Naive thymus-derived CD4-positive, alpha-beta T cell (primary cell): ENCODE measurements at regions not wholly inside any gene's neighbourhood (a gene's known extent, or its start where the extent isn't known, plus 50 kb on each side); places are given as distances from the start of the nearest gene placed in this dataset.

Experiments
- ATAC-seq: fragments of 150-1000 bp; cut with Tn5 transposase; 2 replicates; pipeline ENCODE4 v1.10.0; 2021; ENCODE audit warnings: mild to moderate bottlenecking, moderate library complexity
- CTCF ChIA-PET: fragments of 350-600 bp; sonication (Branson Sonifier 250); formaldehyde crosslinking; loops from one replicate; lab custom pipeline; 2021; ENCODE audit warnings: antibody characterized with exemption; lab: Charles Lee
- POLR2A ChIA-PET: fragments of 350-600 bp; sonication (Branson Sonifier 250); formaldehyde crosslinking; loops from one replicate; lab custom pipeline; 2021; ENCODE audit warnings: antibody characterized with exemption, inconsistent platforms; lab: Charles Lee
- DNase-seq, 9 donors: peaks; one replicate each; pipeline versions ENCODE4 v3.0.0 to v3.0.0-alpha.2; 2020 to 2022; ENCODE audit warnings: mixed read lengths in 1 of 9
- H3K27ac ChIP-seq: one replicate; pipeline ENCODE4 v1.7.0; 2013; ENCODE audit warnings: mild to moderate bottlenecking, low read depth, low read length, moderate library complexity
- H3K27me3 ChIP-seq, 2 donors: one replicate each; pipeline ENCODE4 v1.7.0; 2013; ENCODE audit warnings: low read length in 2 of 2, mild to moderate bottlenecking in 2 of 2, moderate library complexity in 2 of 2; ENCODE audit not compliant: control insufficient read depth in 2 of 2, insufficient read depth in 2 of 2
- H3K36me3 ChIP-seq, 3 experiments: 1 replicate in 2 of 3; 2 replicates in 1 of 3; pipeline ENCODE4 v1.7.0; 2013; ENCODE audit warnings: low read length in 3 of 3, mild to moderate bottlenecking in 3 of 3, moderate library complexity in 1 of 3; ENCODE audit not compliant: insufficient read depth in 3 of 3, control insufficient read depth in 2 of 3
- H3K4me1 ChIP-seq, 2 donors: one replicate each; pipeline ENCODE4 v1.7.0; 2013; ENCODE audit warnings: low read length in 2 of 2, mild to moderate bottlenecking in 2 of 2, moderate library complexity in 1 of 2; ENCODE audit not compliant: control insufficient read depth in 2 of 2, insufficient read depth in 2 of 2
- H3K4me3 ChIP-seq: 2 replicates; pipeline ENCODE4 v1.7.0; 2013; ENCODE audit warnings: mild to moderate bottlenecking, low read length
- H3K9me3 ChIP-seq, 3 experiments: 1 replicate in 2 of 3; 2 replicates in 1 of 3; pipeline ENCODE4 v1.7.0; 2013; ENCODE audit warnings: low read length in 3 of 3; ENCODE audit not compliant: control insufficient read depth in 2 of 3
- H3K27ac Mint-ChIP-seq, 9 donors: one replicate each; pipeline ENCODE4 v1.8.0; 2020 to 2022; ENCODE audit warnings: mixed read lengths in 9 of 9, mild to moderate bottlenecking in 8 of 9, moderate library complexity in 5 of 9, inconsistent platforms in 2 of 9
- H3K27me3 Mint-ChIP-seq, 5 donors: one replicate each; pipeline ENCODE4 v1.8.0; 2021 to 2022; ENCODE audit warnings: mixed read lengths in 5 of 5, mild to moderate bottlenecking in 1 of 5
- H3K36me3 Mint-ChIP-seq, 5 donors: one replicate each; pipeline ENCODE4 v1.8.0; 2020 to 2022; ENCODE audit warnings: mixed read lengths in 5 of 5, mild to moderate bottlenecking in 3 of 5, inconsistent platforms in 1 of 5
- H3K4me1 Mint-ChIP-seq, 7 donors: one replicate each; pipeline ENCODE4 v1.8.0; 2020 to 2022; ENCODE audit warnings: mixed read lengths in 7 of 7, mild to moderate bottlenecking in 3 of 7, inconsistent platforms in 1 of 7
- H3K4me3 Mint-ChIP-seq, 10 donors: one replicate each; pipeline ENCODE4 v1.8.0; 2020 to 2022; ENCODE audit warnings: mild to moderate bottlenecking in 10 of 10, mixed read lengths in 10 of 10, moderate library complexity in 6 of 10, inconsistent platforms in 2 of 10
- H3K9me3 Mint-ChIP-seq, 11 donors: one replicate each; pipeline ENCODE4 v1.8.0; 2020 to 2022; ENCODE audit warnings: mixed read lengths in 11 of 11, mild to moderate bottlenecking in 4 of 11, inconsistent platforms in 1 of 11, moderate library complexity in 1 of 11
- intact Hi-C, 2 donors: fragments of 100-400 bp; cut with micrococcal nuclease; formaldehyde crosslinking; loops; one replicate each; pipeline ENCODE4 v1.15.1; 2023

DNA sequence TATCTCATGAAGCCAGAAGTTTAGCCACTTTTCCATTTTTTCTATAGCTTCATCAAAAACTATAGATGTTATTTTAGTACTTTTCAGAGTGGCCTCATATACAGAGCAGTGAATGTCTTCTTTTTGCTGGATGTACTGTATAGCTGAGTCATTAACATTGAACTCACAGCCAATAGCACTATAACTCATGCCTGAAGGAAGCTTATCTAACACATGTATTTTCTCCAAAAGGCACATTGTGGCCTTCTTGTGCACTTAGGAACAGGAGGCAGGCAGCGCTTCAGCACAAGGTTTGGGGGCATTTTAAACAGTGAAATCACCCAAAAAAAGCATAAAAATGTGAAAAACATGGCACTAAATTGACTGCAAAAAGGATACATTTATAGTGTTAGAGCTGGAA lies 336.8 kb upstream of the TMTC1 start:
- ATAC-seq (no peak), DNase-seq (no peak)
- intact Hi-C loops, result no loop called here
- Histone ChIP-seq H3K36me3 (no peaks in the 10 kb centered on the region), H3K27ac (no peak overlapping the region), H3K9me3 (no peaks in the 10 kb centered on the region), H3K4me3 (no peak overlapping the region), H3K4me1 (no peaks in the 10 kb centered on the region), H3K27me3 (no peaks in the 10 kb centered on the region)
- Mint-ChIP-seq H3K4me3 (no peak overlapping the region), H3K27me3 (no peaks in the 10 kb centered on the region), H3K36me3 (no peaks in the 10 kb centered on the region), H3K4me1 (no peaks in the 10 kb centered on the region), H3K9me3 (peaks cover 0 to 24% (median 6%) of the 10 kb centered on the region in 11 donors), H3K27ac (no peak overlapping the region)
- POLR2A ChIA-PET, result no interaction called here
- CTCF ChIA-PET, result no interaction called here

DNA sequence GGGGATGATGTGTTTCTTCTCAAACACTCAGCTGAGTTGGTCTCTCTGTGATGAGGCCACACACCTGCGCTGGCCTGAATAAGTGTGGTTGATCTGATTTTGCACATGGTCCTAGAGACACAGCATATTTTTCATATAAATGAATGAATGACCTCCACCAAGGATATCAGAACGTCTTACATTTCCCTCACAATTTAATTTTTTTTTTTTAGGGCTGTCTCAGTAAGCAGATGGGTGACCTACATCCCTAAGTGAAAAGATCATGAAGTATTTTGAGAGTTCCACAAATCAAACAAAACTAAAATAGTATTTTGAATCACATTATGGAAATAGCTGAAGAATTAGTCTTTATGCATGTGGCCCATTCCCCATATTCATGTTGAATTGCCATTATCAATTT lies 333.7 kb upstream of the TMTC1 start:
- H3K4me3 ChIP-seq, result no peak overlapping the region
- no peaks in the 10 kb centered on the region for H3K4me1 Mint-ChIP-seq
- H3K27me3 Mint-ChIP-seq, result no peaks in the 10 kb centered on the region
- CTCF ChIA-PET, result no interaction called here
- no peaks in the 10 kb centered on the region for H3K4me1 ChIP-seq
- DNase-seq (no peak), ATAC-seq (no peak)
- peaks cover 0 to 23% (median 6%) of the 10 kb centered on the region in 11 donors for H3K9me3 Mint-ChIP-seq
- intact Hi-C loops, result no loop called here
- no peaks in the 10 kb centered on the region for H3K36me3 ChIP-seq
- no peak overlapping the region for H3K27ac ChIP-seq
- no peaks in the 10 kb centered on the region for H3K36me3 Mint-ChIP-seq
- H3K4me3 Mint-ChIP-seq, result no peak overlapping the region
- no peaks in the 10 kb centered on the region for H3K9me3 ChIP-seq
- POLR2A ChIA-PET, result no interaction called here
- H3K27ac Mint-ChIP-seq, result no peak overlapping the region
- no peaks in the 10 kb centered on the region for H3K27me3 ChIP-seq

DNA sequence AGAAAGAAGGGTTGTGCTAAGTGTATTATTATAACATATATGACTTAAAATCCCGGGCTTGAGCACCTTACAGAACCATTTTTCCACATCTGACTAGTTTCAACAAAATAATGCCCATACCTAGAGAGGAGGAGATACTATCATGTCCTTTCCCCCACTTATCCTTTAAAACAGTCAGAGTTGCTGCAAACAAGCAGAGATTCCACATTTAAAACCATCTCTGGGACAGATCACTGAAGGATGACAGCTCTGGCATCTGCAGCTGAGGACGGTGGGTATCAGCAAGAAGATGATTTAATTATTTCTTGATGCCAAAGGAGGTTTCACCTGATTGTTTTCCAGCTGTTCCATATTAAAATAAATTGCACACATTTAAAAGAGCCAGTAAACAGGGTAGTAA lies 328.0 kb upstream of the TMTC1 start:
- Mint-ChIP-seq H3K4me3 (no peak overlapping the region), H3K27me3 (peaks cover 0 to 3% (median 0%) of the 10 kb centered on the region in 5 donors), H3K4me1 (no peaks in the 10 kb centered on the region), H3K36me3 (no peaks in the 10 kb centered on the region), H3K27ac (no peak overlapping the region), H3K9me3 (peaks cover 0 to 17% (median 9%) of the 10 kb centered on the region in 11 donors)
- Histone ChIP-seq H3K4me1 (no peaks in the 10 kb centered on the region), H3K27me3 (no peaks in the 10 kb centered on the region), H3K9me3 (no peaks in the 10 kb centered on the region), H3K4me3 (no peak overlapping the region), H3K36me3 (no peaks in the 10 kb centered on the region), H3K27ac (no peak overlapping the region)
- ChIA-PET POLR2A (no interaction called here), CTCF (no interaction called here)
- intact Hi-C loops, result no loop called here
- no peak for ATAC-seq
- DNase-seq, result no peak

DNA sequence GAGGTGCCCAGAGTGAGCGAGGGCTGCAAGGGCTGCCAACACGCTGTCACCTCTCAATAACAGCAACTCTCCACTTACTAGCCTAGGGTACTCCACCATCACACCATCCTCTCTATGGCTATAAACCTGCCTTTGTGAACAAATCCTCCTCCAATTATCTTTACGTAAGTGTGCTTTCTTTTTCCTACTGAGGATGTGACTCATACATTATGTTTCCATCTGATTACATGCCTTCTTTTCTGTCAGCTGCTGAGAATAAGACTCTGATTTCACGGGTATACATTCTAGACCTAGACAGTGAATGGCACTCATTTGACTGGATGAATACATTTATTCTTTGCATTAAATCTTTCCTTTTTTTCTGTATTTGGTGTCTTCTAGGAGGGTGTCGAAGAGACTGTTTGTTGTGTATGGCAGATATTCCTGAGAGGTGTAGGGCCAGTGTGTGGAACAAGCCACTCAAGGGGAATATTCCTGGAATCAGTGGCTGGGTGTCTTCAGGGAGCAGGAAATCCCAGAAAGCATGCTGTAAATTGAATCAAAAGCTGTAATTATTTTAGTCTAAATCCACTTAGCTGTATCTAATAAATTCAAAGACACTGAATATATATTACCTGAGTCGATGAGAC lies 327.3 kb upstream of the TMTC1 start:
- Mint-ChIP-seq H3K27ac (no peak overlapping the region), H3K36me3 (no peaks in the 10 kb centered on the region), H3K4me1 (no peaks in the 10 kb centered on the region), H3K4me3 (no peak overlapping the region), H3K9me3 (peaks cover 0 to 17% (median 8%) of the 10 kb centered on the region in 11 donors), H3K27me3 (peaks cover 0 to 3% (median 0%) of the 10 kb centered on the region in 5 donors)
- intact Hi-C loops, result no loop called here
- CTCF ChIA-PET, result no interaction called here
- DNase-seq, result no peak
- no peak for ATAC-seq
- H3K9me3 ChIP-seq, result no peaks in the 10 kb centered on the region
- no peak overlapping the region for H3K4me3 ChIP-seq
- POLR2A ChIA-PET, result no interaction called here
- no peaks in the 10 kb centered on the region for H3K27me3 ChIP-seq
- H3K4me1 ChIP-seq, result no peaks in the 10 kb centered on the region
- no peaks in the 10 kb centered on the region for H3K36me3 ChIP-seq
- no peak overlapping the region for H3K27ac ChIP-seq

DNA sequence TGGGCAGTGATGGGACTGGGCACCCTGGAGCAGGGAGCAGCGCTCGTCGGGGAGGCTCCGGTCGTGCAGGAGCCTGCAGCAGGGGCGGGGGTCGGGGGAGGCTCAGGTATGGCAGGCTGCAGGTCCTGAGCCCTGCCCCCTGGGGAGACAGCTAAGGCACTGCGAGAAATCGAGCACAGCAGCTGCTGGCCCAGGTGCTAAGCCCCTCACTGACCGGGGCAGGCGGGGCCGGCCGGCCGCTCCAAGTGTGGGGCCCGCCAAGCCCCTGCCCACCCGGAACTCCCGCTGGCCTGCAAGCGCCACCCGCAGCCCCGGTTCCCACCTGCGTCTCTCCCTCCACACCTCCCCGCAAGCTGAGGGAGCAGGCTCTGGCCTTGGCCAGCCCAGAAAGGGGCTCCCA lies 326.8 kb upstream of the TMTC1 start:
- H3K4me3 ChIP-seq, result no peak overlapping the region
- H3K4me1 ChIP-seq, result no peaks in the 10 kb centered on the region
- Mint-ChIP-seq H3K27me3 (peaks cover 0 to 3% (median 0%) of the 10 kb centered on the region in 5 donors), H3K4me3 (no peak overlapping the region), H3K4me1 (no peaks in the 10 kb centered on the region), H3K27ac (no peak overlapping the region), H3K9me3 (peaks cover 0 to 17% (median 4%) of the 10 kb centered on the region in 11 donors), H3K36me3 (no peaks in the 10 kb centered on the region)
- no peaks in the 10 kb centered on the region for H3K27me3 ChIP-seq
- DNase-seq (no peak), ATAC-seq (no peak)
- no peak overlapping the region for H3K27ac ChIP-seq
- ChIA-PET POLR2A (no interaction called here), CTCF (no interaction called here)
- H3K36me3 ChIP-seq, result no peaks in the 10 kb centered on the region
- no peaks in the 10 kb centered on the region for H3K9me3 ChIP-seq
- intact Hi-C loops, result no loop called here

DNA sequence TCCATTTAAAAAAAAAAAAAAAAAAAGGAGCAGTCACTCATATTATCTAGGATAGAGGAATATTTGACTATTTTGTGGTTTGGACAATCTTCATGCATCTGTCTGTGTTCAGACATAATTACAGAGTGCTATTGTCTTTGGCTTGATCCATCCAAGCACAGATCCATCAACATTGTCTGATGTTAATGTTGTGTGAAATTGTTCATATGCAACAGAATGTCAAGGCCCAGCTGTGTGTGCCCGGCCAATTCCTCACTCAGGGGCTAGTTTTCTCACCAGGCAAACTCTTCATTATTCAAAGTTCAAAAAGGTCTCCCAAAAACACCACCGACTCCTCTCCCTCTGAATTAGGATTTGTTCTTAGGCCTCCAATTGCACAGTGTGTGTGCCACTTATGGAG lies 324.9 kb upstream of the TMTC1 start:
- DNase-seq, result no peak
- H3K9me3 ChIP-seq, result no peaks in the 10 kb centered on the region
- peaks cover 0 to 17% (median 5%) of the 10 kb centered on the region in 11 donors for H3K9me3 Mint-ChIP-seq
- no peak for ATAC-seq
- peaks cover 0 to 3% (median 0%) of the 10 kb centered on the region in 5 donors for H3K27me3 Mint-ChIP-seq
- H3K4me1 Mint-ChIP-seq, result no peaks in the 10 kb centered on the region
- H3K27ac Mint-ChIP-seq, result no peak overlapping the region
- CTCF ChIA-PET, result no interaction called here
- H3K4me1 ChIP-seq, result no peaks in the 10 kb centered on the region
- no peaks in the 10 kb centered on the region for H3K27me3 ChIP-seq
- no peak overlapping the region for H3K27ac ChIP-seq
- intact Hi-C loops, result no loop called here
- no peaks in the 10 kb centered on the region for H3K36me3 Mint-ChIP-seq
- H3K36me3 ChIP-seq, result no peaks in the 10 kb centered on the region
- POLR2A ChIA-PET, result no interaction called here
- no peak overlapping the region for H3K4me3 Mint-ChIP-seq
- no peak overlapping the region for H3K4me3 ChIP-seq

DNA sequence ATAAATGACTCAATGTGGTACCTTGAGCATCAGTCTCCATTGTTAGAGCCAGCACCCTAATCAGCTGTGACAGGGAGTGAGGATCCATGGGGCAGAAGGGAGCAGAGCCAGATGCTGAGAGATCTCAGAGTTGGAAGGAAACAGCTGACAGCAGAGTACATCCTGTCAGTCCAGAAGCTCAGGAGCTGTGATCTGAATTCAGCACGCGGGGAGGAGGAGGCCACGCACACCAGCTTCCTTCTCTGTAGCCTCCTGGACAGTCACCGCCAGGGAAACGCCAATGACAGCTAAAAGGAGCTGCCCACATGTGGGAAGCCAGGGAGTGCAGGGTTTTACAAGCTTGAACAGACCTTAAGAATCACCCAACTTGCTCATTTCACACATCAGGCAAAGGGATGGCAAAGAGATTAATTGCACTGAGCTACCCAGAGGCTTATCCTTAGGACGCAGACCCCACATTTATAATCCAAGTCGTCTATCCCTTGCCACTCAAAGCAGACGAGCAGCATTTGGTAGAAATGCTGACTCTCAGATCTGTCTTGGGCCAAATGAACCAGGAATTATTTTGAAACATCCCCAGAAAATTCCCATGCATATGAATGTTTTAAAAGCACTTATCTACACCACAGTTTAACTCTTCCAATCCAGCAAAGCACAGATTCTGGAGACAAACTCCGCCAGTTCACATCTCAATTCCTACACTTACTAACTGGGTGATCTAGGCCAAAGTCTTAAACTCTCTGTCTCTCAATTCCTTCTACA lies 322.6 kb upstream of the TMTC1 start:
- no peak overlapping the region for H3K27ac Mint-ChIP-seq
- H3K4me3 Mint-ChIP-seq, result no peak overlapping the region
- H3K4me1 Mint-ChIP-seq, result no peaks in the 10 kb centered on the region
- no peaks in the 10 kb centered on the region for H3K4me1 ChIP-seq
- ATAC-seq (no peak), DNase-seq (no peak)
- no peak overlapping the region for H3K27ac ChIP-seq
- intact Hi-C loops, result no loop called here
- H3K9me3 Mint-ChIP-seq, result peaks cover 0 to 17% (median 5%) of the 10 kb centered on the region in 11 donors
- H3K27me3 ChIP-seq, result no peaks in the 10 kb centered on the region
- ChIA-PET CTCF (no interaction called here), POLR2A (no interaction called here)
- no peaks in the 10 kb centered on the region for H3K36me3 ChIP-seq
- H3K4me3 ChIP-seq, result no peak overlapping the region
- no peaks in the 10 kb centered on the region for H3K36me3 Mint-ChIP-seq
- peaks cover 0 to 3% (median 0%) of the 10 kb centered on the region in 5 donors for H3K27me3 Mint-ChIP-seq
- no peaks in the 10 kb centered on the region for H3K9me3 ChIP-seq
